D721Med (cell line): ENCODE measurements at regions not wholly inside any gene's neighbourhood (a gene's known extent, or its start where the extent isn't known, plus 50 kb on each side); places are given as distances from the start of the nearest gene placed in this dataset.

Experiments
- DNase-seq: peaks from one replicate; pipeline ENCODE4 v3.0.0; 2011; ENCODE audit warnings: low spot score; ENCODE audit not compliant: insufficient read length
- FAIRE-seq: peaks from 2 replicates; lab custom pipeline; 2011; peaks lifted over from hg19 to GRCh38; lab: Jason Lieb, UNC
- CTCF ChIP-seq: IDR thresholded peaks from 2 replicates; pipeline ENCODE4 v1.5.1; 2012; ENCODE audit warnings: mild to moderate bottlenecking, control low read depth; ENCODE audit not compliant: insufficient read depth; ENCODE audit errors: missing control alignments

- no peak for FAIRE-seq
Observed at GRCh38 chr3:147812186-147812911, 403.2 kb downstream of the ZIC1 start.

DNA sequence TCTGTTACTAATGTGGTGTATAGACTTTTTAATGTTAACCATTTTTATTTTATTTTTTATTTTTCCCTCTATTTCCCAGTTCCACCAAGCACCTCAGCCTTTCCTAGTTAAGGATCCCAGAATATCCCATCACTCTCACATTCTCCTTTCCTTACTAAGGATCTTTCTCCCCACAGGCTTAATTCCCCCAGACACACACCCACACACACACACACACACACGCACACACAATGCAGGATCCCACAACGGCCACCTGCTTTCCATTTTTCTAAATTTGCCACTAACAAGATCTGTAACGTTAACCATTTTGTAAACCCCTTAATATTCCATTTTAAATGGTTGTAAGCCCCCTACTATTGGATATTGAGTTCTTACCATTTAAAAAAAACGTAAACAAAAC, 404.1 kb downstream of the ZIC1 start:
- no peak for TF ChIP-seq CTCF
- no peak for FAIRE-seq
- DNase-seq, result no peak

More at GRCh38 chr3:147812186-147812911, 403.2 kb downstream of the ZIC1 start:
- no peak for DNase-seq
- no peak for TF ChIP-seq CTCF

DNA sequence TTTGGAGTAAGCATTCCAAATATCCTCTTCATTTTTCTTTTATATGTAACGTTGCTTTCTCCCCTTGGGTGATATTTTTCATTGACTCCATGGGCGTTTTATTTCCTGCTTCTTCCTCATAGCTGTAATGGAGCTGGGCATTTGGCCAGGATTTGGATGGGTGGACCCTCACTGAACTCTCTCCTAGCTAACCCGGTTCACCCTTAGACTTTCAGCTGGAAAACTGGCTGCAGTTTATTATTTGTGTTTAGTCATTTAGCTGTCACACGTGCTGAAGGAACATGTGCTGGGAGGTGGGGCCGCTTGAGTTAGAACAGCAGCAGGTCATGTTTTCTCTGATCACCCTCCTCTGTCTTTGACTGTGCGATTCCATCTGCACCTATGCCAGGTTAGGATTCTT, 407.6 kb downstream of the ZIC1 start:
- FAIRE-seq, result no peak
- no peak for DNase-seq
- TF ChIP-seq CTCF, result no peak

GRCh38 chr3:147832611-147833010, 423.4 kb downstream of the ZIC1 start:
- DNase-seq, result no peak
- no peak for TF ChIP-seq CTCF
- no peak for FAIRE-seq

GRCh38 chr3:147836330-147836729, 427.2 kb downstream of the ZIC1 start:
- DNase-seq (no peak), FAIRE-seq (no peak)
- TF ChIP-seq CTCF, result no peak

- TF ChIP-seq CTCF, result no peak
- no peak for DNase-seq
- no peak for FAIRE-seq
Observed at GRCh38 chr3:147838652-147839051, 429.5 kb downstream of the ZIC1 start.

- DNase-seq (no peak), FAIRE-seq (no peak)
- TF ChIP-seq CTCF, result no peak
Observed at GRCh38 chr3:147843331-147843730, 434.2 kb downstream of the ZIC1 start.
